H1 (cell line): ENCODE measurements at regions not wholly inside any gene's neighbourhood (a gene's known extent, or its start where the extent isn't known, plus 50 kb on each side); places are given as distances from the start of the nearest gene placed in this dataset.

Source experiments
- CTCF ChIA-PET: fragments of 300-600 bp; sonication (Branson Sonifier 250); formaldehyde crosslinking; loops from one replicate; lab custom pipeline; 2021; ENCODE audit not compliant: partially characterized antibody; lab: Charles Lee
- POLR2A ChIA-PET: fragments of 300-600 bp; sonication (Branson Sonifier 250); formaldehyde crosslinking; loops from one replicate; lab custom pipeline; 2021; ENCODE audit warnings: inconsistent platforms; ENCODE audit not compliant: partially characterized antibody; lab: Charles Lee
- DNase-seq, 2 experiments: peaks; one replicate each; pipeline versions ENCODE4 v3.0.0 to v3.0.0-alpha.2; 2010 to 2022; ENCODE audit warnings: low spot score in 2 of 2, low read depth in 1 of 2, mixed read lengths in 1 of 2
- FAIRE-seq: peaks from 2 replicates; lab custom pipeline; 2011; peaks lifted over from hg19 to GRCh38; lab: Jason Lieb, UNC
- H2AFZ ChIP-seq: 2 replicates; pipeline ENCODE4 v1.8.1; 2012; ENCODE audit warnings: low read length, inconsistent platforms
- H2AK5ac ChIP-seq: 2 replicates; pipeline ENCODE4 v1.6.1; 2013; ENCODE audit warnings: low read depth, low read length
- H2BK120ac ChIP-seq: replicated peaks from 2 replicates; pipeline ENCODE3; 2013; ENCODE audit warnings: low read depth, low read length, inconsistent platforms
- H2BK12ac ChIP-seq: 2 replicates; pipeline ENCODE4 v1.6.1; 2013; ENCODE audit warnings: low read depth, low read length
- H2BK15ac ChIP-seq: 2 replicates; pipeline ENCODE4 v1.6.1; 2013; ENCODE audit warnings: low read length
- H2BK20ac ChIP-seq: 2 replicates; pipeline ENCODE4 v1.6.1; 2013; ENCODE audit warnings: low read length
- H2BK5ac ChIP-seq: 2 replicates; pipeline ENCODE4 v1.6.1; 2013; ENCODE audit warnings: low read depth, low read length
- H3K14ac ChIP-seq: 2 replicates; pipeline ENCODE4 v1.6.1; 2013; ENCODE audit warnings: inconsistent platforms; ENCODE audit not compliant: insufficient read length
- H3K18ac ChIP-seq: 2 replicates; pipeline ENCODE4 v1.6.1; 2013; ENCODE audit warnings: low read length; ENCODE audit errors: extremely low read depth
- H3K23ac ChIP-seq: 2 replicates; pipeline ENCODE4 v1.6.1; 2013; ENCODE audit warnings: inconsistent platforms; ENCODE audit not compliant: insufficient read length
- H3K23me2 ChIP-seq: 2 replicates; pipeline ENCODE4 v1.6.1; 2013; ENCODE audit warnings: low read depth, low read length
- H3K27ac ChIP-seq: 2 replicates; pipeline ENCODE4 v1.6.1; 2011; ENCODE audit warnings: low read depth, low read length, inconsistent platforms
- H3K27me3 ChIP-seq, 4 experiments: replicated peaks in 1 of 4; 1 replicate in 1 of 4; 2 replicates in 3 of 4; pipeline versions ENCODE4 v1.6.1 to v1.8.1; 2011 to 2013; ENCODE audit warnings: low read length in 3 of 4, mild to moderate bottlenecking in 3 of 4, inconsistent platforms in 2 of 4, mixed read lengths in 2 of 4, moderate library complexity in 1 of 4; ENCODE audit not compliant: control insufficient read depth in 3 of 4, insufficient read depth in 3 of 4; ENCODE audit errors: extremely low read depth in 1 of 4
- H3K36me3 ChIP-seq, 4 experiments: 2 replicates each; pipeline versions ENCODE4 v1.6.1 to v1.8.1; 2011 to 2013; ENCODE audit warnings: mild to moderate bottlenecking in 4 of 4, low read length in 3 of 4, moderate library complexity in 2 of 4, control low read depth in 1 of 4, inconsistent platforms in 1 of 4; ENCODE audit not compliant: insufficient read depth in 4 of 4, control insufficient read depth in 2 of 4
- H3K4ac ChIP-seq: replicated peaks from 2 replicates; pipeline ENCODE3; 2013; ENCODE audit warnings: low read length, low read depth, mixed read lengths, inconsistent platforms; ENCODE audit not compliant: insufficient read length
- H3K4me1 ChIP-seq, 4 experiments: replicated peaks in 1 of 4; 1 replicate in 1 of 4; 2 replicates in 3 of 4; pipeline versions ENCODE4 v1.6.1 to v1.8.1; 2011 to 2013; ENCODE audit warnings: low read length in 3 of 4, inconsistent platforms in 2 of 4, mixed read lengths in 1 of 4; ENCODE audit not compliant: insufficient read depth in 4 of 4, control insufficient read depth in 3 of 4
- H3K4me2 ChIP-seq, 2 experiments: 2 replicates each; pipeline versions ENCODE4 v1.6.1 to v1.8.1; 2011 to 2013; ENCODE audit warnings: low read depth in 2 of 2, low read length in 2 of 2, control low read depth in 1 of 2, inconsistent platforms in 1 of 2, mild to moderate bottlenecking in 1 of 2; ENCODE audit not compliant: insufficient read depth in 1 of 2
- H3K4me3 ChIP-seq, 4 experiments: fragments of 200-600, 300-600 bp in 1 of 4; sonication (generic), shearing (Covaris generic), sonication (Bioruptor Twin) in 1 of 4; 2 replicates each; pipeline versions ENCODE4 v1.5.1 to v1.8.1; 2011 to 2016; ENCODE audit warnings: low read length in 4 of 4, low read depth in 3 of 4, control low read depth in 2 of 4, inconsistent platforms in 2 of 4, mild to moderate bottlenecking in 2 of 4, mixed read lengths in 1 of 4, moderate library complexity in 1 of 4; ENCODE audit not compliant: insufficient read depth in 2 of 4; ENCODE audit errors: extremely low read depth in 1 of 4
- H3K56ac ChIP-seq: replicated peaks from 2 replicates; pipeline ENCODE3; 2013; ENCODE audit warnings: low read depth, mild to moderate bottlenecking, mixed read lengths, low read length, inconsistent platforms; ENCODE audit not compliant: insufficient read length
- H3K79me1 ChIP-seq: 2 replicates; pipeline ENCODE4 v1.6.1; 2013; ENCODE audit warnings: low read depth, low read length, control low read depth
- H3K79me2 ChIP-seq, 2 experiments: 2 replicates each; pipeline versions ENCODE4 v1.6.1 to v1.8.1; 2012 to 2013; ENCODE audit warnings: low read length in 2 of 2, mild to moderate bottlenecking in 2 of 2, inconsistent platforms in 1 of 2; ENCODE audit not compliant: insufficient read depth in 2 of 2, control insufficient read depth in 1 of 2
- H3K9ac ChIP-seq, 4 experiments: replicated peaks in 1 of 4; 1 replicate in 1 of 4; 2 replicates in 3 of 4; pipeline versions ENCODE4 v1.6.1 to v1.8.1; 2011 to 2013; ENCODE audit warnings: low read depth in 3 of 4, low read length in 3 of 4, control low read depth in 2 of 4, mild to moderate bottlenecking in 2 of 4, moderate library complexity in 2 of 4, inconsistent platforms in 1 of 4; ENCODE audit errors: extremely low read depth in 1 of 4
- H3K9me3 ChIP-seq, 2 experiments: 2 replicates each; pipeline versions ENCODE4 v1.6.1 to v1.8.1; 2012 to 2013; ENCODE audit warnings: mild to moderate bottlenecking in 2 of 2, moderate library complexity in 2 of 2, control low read depth in 1 of 2, inconsistent platforms in 1 of 2, low read depth in 1 of 2, low read length in 1 of 2, mixed read lengths in 1 of 2; ENCODE audit not compliant: insufficient read depth in 2 of 2
- H4K20me1 ChIP-seq, 2 experiments: replicated peaks in 1 of 2; 2 replicates each; pipeline versions ENCODE3 to v1.8.1; 2011 to 2013; ENCODE audit warnings: inconsistent platforms in 2 of 2, low read length in 2 of 2, mild to moderate bottlenecking in 1 of 2; ENCODE audit not compliant: insufficient read depth in 2 of 2, control insufficient read depth in 1 of 2
- H4K5ac ChIP-seq: 2 replicates; pipeline ENCODE4 v1.6.1; 2013; ENCODE audit warnings: low read length, low read depth, mixed read lengths, inconsistent platforms; ENCODE audit not compliant: insufficient read length
- H4K8ac ChIP-seq: 2 replicates; pipeline ENCODE4 v1.8.0; 2013; ENCODE audit warnings: mild to moderate bottlenecking, moderate library complexity, low read length, inconsistent platforms; ENCODE audit not compliant: insufficient read depth; ENCODE audit errors: extremely low read depth
- H4K91ac ChIP-seq: replicated peaks from 2 replicates; pipeline ENCODE3; 2013; ENCODE audit warnings: low read length, mixed read lengths, inconsistent platforms; ENCODE audit not compliant: insufficient read length
- EP300 ChIP-seq, 2 experiments: IDR thresholded peaks; 1 replicate in 1 of 2; 2 replicates in 1 of 2; pipeline ENCODE4 v1.6.1; 2011 to 2012; ENCODE audit warnings: low read depth in 2 of 2, low read length in 2 of 2, mild to moderate bottlenecking in 2 of 2, borderline replicate concordance in 1 of 2, inconsistent platforms in 1 of 2, moderate library complexity in 1 of 2
- GTF2F1 ChIP-seq: IDR thresholded peaks from 2 replicates; pipeline ENCODE4 v1.6.1; 2012; ENCODE audit warnings: low read depth, low read length, improper control_type of control experiment, borderline replicate concordance
- NRF1 ChIP-seq: IDR thresholded peaks from 2 replicates; pipeline ENCODE4 v1.6.1; 2011; ENCODE audit warnings: mild to moderate bottlenecking, low read depth, low read length, improper control_type of control experiment
- RAD21 ChIP-seq, 2 experiments: IDR thresholded peaks in 1 of 2; conservative IDR thresholded peaks in 1 of 2; 2 replicates each; pipeline ENCODE4 v1.6.1; 2011; ENCODE audit warnings: low read depth in 2 of 2, low read length in 2 of 2, improper control_type of control experiment in 1 of 2, inconsistent platforms in 1 of 2, mild to moderate bottlenecking in 1 of 2, moderate library complexity in 1 of 2
- SP1 ChIP-seq: IDR thresholded peaks from 2 replicates; pipeline ENCODE4 v1.6.1; 2011; ENCODE audit warnings: low read depth, low read length
- WGBS, 2 experiments: shearing (Covaris generic) in 1 of 2; methylation state at CpG; one replicate each; pipeline versions ENCODE4 v1.1.6 to v1.1.7; 2013 to 2015; ENCODE audit warnings: low lambda C conversion rate in 2 of 2, mixed read lengths in 2 of 2, inconsistent platforms in 1 of 2, low coverage in 1 of 2, missing lambda C conversion rate in 1 of 2; ENCODE audit not compliant: insufficient replicate concordance in 2 of 2, insufficient coverage in 1 of 2, insufficient read length in 1 of 2; ENCODE audit errors: extremely low coverage in 1 of 2, missing lambda C conversion rate in 1 of 2; 5-methylcytosine and 5-hydroxymethylcytosine counted together

DNA sequence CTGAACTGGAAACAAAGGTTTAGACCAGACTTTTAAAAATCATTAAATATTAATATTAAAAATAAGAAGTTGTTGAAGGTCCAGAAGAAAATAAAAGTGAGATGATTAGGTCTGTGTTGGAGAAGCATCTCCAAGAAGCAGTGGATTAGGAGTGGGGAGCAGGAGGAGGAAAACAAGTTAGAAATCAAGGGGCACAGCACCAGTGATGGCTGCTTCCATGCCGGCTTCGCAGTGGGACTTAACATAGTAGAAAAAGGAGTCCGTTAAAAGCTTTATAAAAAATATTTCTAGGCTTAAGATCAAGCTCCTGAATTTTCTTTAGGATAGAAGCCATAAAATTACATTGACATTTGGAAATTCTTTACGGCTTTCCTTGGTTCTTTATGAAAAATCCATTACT is 95.8 kb downstream of the CDC14C start:
- H4K20me1 ChIP-seq: no peaks in the 10 kb centered on the region
- WGBS, 2 experiments: 89% methylated on average over 4 of the region's 4 CpGs; no CpG with 5 or more reads in 1 of the 2 experiments
- H3K27ac ChIP-seq: no peak overlapping the region
- H3K79me2 ChIP-seq: no peaks in the 10 kb centered on the region
- no peak overlapping the region for H3K9ac ChIP-seq
- H4K91ac ChIP-seq: peak overlapping the region; percentile 83
- no peaks in the 10 kb centered on the region for H3K79me1 ChIP-seq
- H3K4ac ChIP-seq: no peak overlapping the region
- H2BK120ac ChIP-seq: no peak overlapping the region
- peaks cover 5 to 6% of the 10 kb centered on the region in 2 experiments; a peak in 2 of 4 replicates for H3K9me3 ChIP-seq
- FAIRE-seq (no peak), DNase-seq (no peak)
- no peak overlapping the region for H4K8ac ChIP-seq
- H3K4me1 ChIP-seq: peaks cover 5 to 15% (median 11%) of the 10 kb centered on the region in 4 experiments; a peak in 5 of 7 replicates
- POLR2A ChIA-PET: interaction anchor here (0.7 kb wide), 1 partner anchor 86 kb away, joined by 3 read pairs; no protein-coding TSS in a partner anchor
- no peak overlapping the region for H3K14ac ChIP-seq
- no peak overlapping the region for H2BK12ac ChIP-seq
- no peak for TF ChIP-seq RAD21 (IDR thresholded peaks at IDR 0.05 in 1 of 2, conservative IDR thresholded peaks at IDR 0.05 in 1 of 2; ENCODE audit: low read depth in 2 of 2, low read length in 2 of 2)
- no peak for TF ChIP-seq EP300 (IDR thresholded peaks at IDR 0.05; ENCODE audit: borderline replicate concordance in 1 of 2, low read depth in 2 of 2, low read length in 2 of 2)
- no peak for TF ChIP-seq SP1
- TF ChIP-seq NRF1: no peak
- no peak for TF ChIP-seq GTF2F1
- TF ChIP-seq, all 59 proteins: peak for 0
- H3K36me3 ChIP-seq: no peaks in the 10 kb centered on the region; a peak in 1 of 8 replicates
- H3K23ac ChIP-seq: no peak overlapping the region
- no peak overlapping the region for H2AK5ac ChIP-seq
- no peak overlapping the region for H2BK15ac ChIP-seq
- H3K4me2 ChIP-seq: no peak overlapping the region
- H3K4me3 ChIP-seq: no peak overlapping the region
- no peak overlapping the region for H3K18ac ChIP-seq
- no peaks in the 10 kb centered on the region for H3K27me3 ChIP-seq
- H3K56ac ChIP-seq: no peak overlapping the region
- no peak overlapping the region for H2AFZ ChIP-seq
- CTCF ChIA-PET: interaction anchor here (1.8 to 2.0 kb wide), 2 partner anchors 12 to 19 kb away, joined by 7 to 10 read pairs; no protein-coding TSS in a partner anchor
- H4K5ac ChIP-seq: no peak overlapping the region
- no peak overlapping the region for H2BK20ac ChIP-seq
- no peak overlapping the region for H2BK5ac ChIP-seq
- no peaks in the 10 kb centered on the region; the same call in 1 of the 2 replicates for H3K23me2 ChIP-seq
